T-helper 2 cell (primary cell): ENCODE measurements at regions not wholly inside any gene's neighbourhood (a gene's known extent, or its start where the extent isn't known, plus 50 kb on each side); places are given as distances from the start of the nearest gene placed in this dataset.
A peak's percentile ranks its signal among the peaks of the same experiment; 100 is the strongest.

Experiments
- DNase-seq, 5 experiments: peaks; one replicate each; pipeline versions ENCODE4 v3.0.0 to v3.0.0-alpha.2; 2012 to 2022

GRCh38 chr4:30350288-30350687, 369.9 kb upstream of the PCDH7 start:
- DNase-seq, result no peak

- DNase-seq, result no peak
Measured at GRCh38 chr4:30354605-30355004, 365.6 kb upstream of the PCDH7 start.

DNA sequence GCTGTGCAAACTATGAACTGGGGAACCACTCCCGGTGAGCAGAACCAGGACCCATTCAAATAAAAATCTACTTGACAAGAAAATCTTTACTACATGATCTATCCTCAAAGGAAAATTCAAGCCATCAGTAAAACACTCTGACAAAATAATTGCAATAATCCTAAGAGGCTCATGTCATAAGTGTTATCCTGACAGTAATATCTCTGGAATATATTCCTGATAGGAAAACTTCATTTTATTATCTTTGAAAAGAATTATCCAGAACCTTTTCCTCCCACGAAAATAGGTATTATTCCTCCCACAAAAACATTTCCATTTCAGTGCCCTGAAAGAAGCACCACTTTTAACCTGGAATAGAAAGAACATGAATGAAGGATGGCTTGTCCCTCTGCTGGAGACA, 357.7 kb upstream of the PCDH7 start:
- no peak for DNase-seq

DNA sequence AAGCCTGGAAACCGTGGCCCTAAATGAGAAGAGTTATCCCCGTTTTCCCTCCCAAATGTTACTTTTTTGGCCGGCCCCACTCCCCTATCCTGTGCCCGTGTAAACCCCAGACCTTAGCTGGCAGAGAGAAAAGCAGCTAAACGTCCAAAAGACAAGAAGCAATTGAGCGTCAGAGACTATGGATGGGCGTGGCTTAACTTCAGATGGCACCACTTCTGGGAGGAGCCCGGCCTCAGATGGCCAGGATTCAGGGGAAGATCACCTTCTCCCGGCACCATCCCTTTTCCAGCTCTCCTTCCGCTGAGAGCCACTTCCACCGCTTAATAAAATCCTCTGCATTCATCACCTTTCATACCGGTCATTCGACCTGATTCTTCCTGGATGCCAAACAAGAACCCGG, 350.1 kb upstream of the PCDH7 start:
- DNase-seq, result no peak

GRCh38 chr4:30380404-30380998, 339.7 kb upstream of the PCDH7 start:
- DNase-seq, result peak in 1 of 5 experiments; percentile 30

GRCh38 chr4:30385650-30386049, 334.5 kb upstream of the PCDH7 start:
- no peak for DNase-seq

- DNase-seq, result no peak
Measured at GRCh38 chr4:30386266-30386895, 333.8 kb upstream of the PCDH7 start.

- no peak for DNase-seq
Measured at GRCh38 chr4:30395902-30396301, 324.3 kb upstream of the PCDH7 start.

- DNase-seq, result no peak
Measured at GRCh38 chr4:30396772-30397475, 323.2 kb upstream of the PCDH7 start.

DNA sequence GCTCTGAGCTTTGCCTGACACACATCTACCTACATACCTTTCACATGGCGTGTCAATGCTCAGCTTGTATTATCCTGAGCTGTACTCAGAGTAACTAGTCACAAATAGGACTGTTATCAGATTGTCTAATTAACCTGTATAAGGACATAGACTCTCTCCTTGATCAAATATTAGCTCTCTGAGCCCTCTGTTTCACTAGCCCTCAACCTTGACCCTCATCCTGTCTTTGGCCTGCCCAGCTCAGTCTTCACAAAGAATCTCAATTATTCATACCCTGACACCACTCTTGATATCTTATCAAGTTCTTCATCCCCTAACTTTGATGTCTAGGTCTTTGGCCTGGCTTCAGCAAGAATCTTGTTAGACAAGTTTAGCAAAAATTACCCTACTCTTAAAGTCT, 320.7 kb upstream of the PCDH7 start:
- DNase-seq, result no peak

- DNase-seq, result no peak
Measured at GRCh38 chr4:30402276-30402675, 317.9 kb upstream of the PCDH7 start.

DNA sequence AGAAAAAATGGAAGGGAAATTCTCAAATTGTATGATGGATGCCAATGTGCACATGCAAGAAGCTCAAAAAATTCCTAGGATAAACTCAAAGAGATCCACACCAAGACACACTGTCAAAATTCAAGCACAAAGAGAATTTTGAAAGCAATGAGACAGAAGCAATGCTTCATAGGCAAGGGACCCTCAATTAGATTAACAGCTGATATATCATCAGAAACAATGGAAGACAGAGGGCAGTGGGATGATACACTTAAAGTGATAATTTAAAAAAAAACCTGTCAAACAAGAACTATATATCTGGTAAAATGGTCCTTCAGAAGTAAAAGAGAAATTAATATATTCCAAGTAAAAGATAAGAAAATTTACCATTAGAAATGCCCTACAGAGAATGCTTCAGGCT, 306.3 kb upstream of the PCDH7 start:
- DNase-seq, result no peak

GRCh38 chr4:30416547-30416946, 303.6 kb upstream of the PCDH7 start:
- no peak for DNase-seq

DNA sequence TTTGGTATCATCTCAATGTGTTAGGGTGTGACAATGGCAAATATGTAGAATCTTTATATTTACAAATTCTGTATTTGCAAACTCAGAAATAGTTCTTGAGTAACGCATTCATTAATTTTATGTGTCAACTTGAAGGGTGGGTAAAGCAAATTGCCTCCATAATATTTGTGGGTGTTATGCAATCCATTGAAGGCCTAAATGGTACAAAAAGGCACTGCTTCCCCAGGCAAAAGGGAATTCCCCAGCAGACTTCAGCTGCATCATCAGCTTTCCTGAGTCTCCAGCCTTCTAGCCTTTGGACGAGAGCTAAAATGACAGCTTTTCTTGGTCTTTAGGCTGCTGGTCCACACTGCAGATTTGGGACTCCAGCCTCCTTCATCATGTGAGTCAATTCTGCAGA, 292.2 kb upstream of the PCDH7 start:
- no peak for DNase-seq

DNA sequence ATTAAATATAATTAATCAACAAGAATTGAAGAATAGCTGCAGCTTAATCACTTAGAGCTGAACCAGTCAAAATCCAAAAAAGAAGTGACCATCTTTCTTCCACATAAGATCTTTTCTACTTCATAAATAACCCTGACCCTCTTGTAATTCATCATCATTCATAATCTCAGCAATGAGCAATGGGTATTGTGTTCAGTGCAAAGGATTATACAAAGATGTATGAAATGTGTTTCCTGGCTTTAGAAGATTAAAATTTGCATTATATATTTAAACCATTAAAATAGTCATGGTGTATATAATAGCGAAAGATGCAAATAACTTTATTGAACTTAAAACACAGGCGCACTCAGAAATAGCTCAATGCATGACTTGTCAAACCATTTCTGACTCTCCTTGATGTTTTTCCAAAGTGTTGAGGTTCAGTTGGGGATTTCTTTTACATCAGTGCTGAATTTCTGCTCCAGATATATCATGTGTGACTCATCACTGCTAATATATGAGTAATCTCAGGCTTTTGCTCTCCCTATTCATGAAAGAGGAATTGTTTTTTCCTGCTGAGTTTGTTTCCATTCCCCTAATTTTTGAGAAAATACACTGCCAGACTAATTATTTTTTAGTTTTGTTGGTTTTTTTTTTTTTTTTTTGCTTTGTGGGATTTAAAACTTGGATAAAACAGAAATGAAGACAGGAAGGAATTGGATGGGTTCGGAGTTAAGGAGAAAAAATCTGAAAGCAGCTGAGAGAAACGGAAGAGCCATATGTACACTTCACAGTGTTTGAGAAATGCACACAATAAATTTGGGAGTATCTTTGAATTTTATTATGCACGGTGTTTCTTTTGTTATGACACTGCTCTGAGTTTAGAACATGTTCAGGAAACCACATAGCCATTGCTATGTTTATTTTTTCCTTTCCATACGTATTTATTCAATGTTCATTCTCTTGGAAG, 290.1 kb upstream of the PCDH7 start:
- no peak for DNase-seq

- DNase-seq, result no peak
Measured at GRCh38 chr4:30434656-30435055, 285.5 kb upstream of the PCDH7 start.

DNA sequence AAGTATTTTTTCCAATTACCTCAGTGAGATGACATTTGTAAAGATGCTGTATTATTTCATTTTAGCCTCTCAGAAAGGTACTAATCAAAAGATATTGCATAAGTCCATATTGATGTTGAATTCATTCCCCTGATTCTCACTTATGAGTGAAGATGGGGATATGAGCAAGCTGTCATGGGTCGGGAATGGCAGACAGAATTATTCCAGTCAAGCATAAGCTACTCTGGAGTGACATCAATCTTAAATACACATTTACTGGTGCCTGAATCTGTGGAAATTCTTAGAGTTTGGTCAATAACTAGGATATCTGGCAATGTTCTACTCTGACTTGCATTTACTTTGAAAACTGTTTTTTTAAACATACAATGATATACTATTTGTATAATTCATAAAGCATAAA, 283.8 kb upstream of the PCDH7 start:
- no peak for DNase-seq

GRCh38 chr4:30437316-30437715, 282.9 kb upstream of the PCDH7 start:
- no peak for DNase-seq

GRCh38 chr4:30443289-30443688, 276.9 kb upstream of the PCDH7 start:
- DNase-seq, result no peak

- DNase-seq, result no peak
Measured at GRCh38 chr4:30450474-30450873, 269.7 kb upstream of the PCDH7 start.

- no peak for DNase-seq
Measured at GRCh38 chr4:30454504-30454903, 265.7 kb upstream of the PCDH7 start.

- no peak for DNase-seq
Measured at GRCh38 chr4:30456716-30457115, 263.5 kb upstream of the PCDH7 start.

GRCh38 chr4:30460818-30461217, 259.4 kb upstream of the PCDH7 start:
- DNase-seq, result peak in 1 of 5 experiments; percentile 0
